Tibial nerve (tissue), 4 donors: ENCODE measurements at regions not wholly inside any gene's neighbourhood (a gene's known extent, or its start where the extent isn't known, plus 50 kb on each side); places are given as distances from the start of the nearest gene placed in this dataset.
A peak's percentile ranks its signal among the peaks of the same experiment; 100 is the strongest.

Experiments
- DNase-seq, 2 donors: peaks; one replicate each; pipeline ENCODE4 v3.0.0-alpha.2; 2019; ENCODE audit warnings: low spot score in 2 of 2
- H3K27ac ChIP-seq, 4 donors: fragments of 200-600 bp; sonication (generic) in 3 of 4; one replicate each; pipeline ENCODE4 v1.5.1; 2017 to 2019; ENCODE audit warnings: mild to moderate bottlenecking in 1 of 4
- H3K27me3 ChIP-seq, 2 donors: fragments of 200-600 bp; sonication (generic) in 1 of 2; one replicate each; pipeline versions ENCODE4 v1.5.1 to v1.6.0; 2017 to 2019
- H3K36me3 ChIP-seq, 3 donors: fragments of 200-600 bp; sonication (generic); one replicate each; pipeline ENCODE4 v1.5.1; 2018 to 2019
- H3K4me1 ChIP-seq, 4 donors: fragments of 200-600 bp; sonication (generic) in 3 of 4; one replicate each; pipeline ENCODE4 v1.5.1; 2017 to 2019
- H3K4me3 ChIP-seq, 4 donors: fragments of 200-600 bp; sonication (generic) in 3 of 4; one replicate each; pipeline ENCODE4 v1.5.1; 2017 to 2019; ENCODE audit warnings: mild to moderate bottlenecking in 1 of 4, moderate library complexity in 1 of 4
- H3K9me3 ChIP-seq, 4 donors: fragments of 200-600 bp; sonication (generic) in 3 of 4; one replicate each; pipeline ENCODE4 v1.5.1; 2017 to 2019
- EP300 ChIP-seq, 2 donors: sonication (generic); formaldehyde crosslinking; IDR thresholded peaks; one replicate each; pipeline ENCODE4 v1.6.1; 2017; ENCODE audit warnings: antibody characterized with exemption in 2 of 2, mild to moderate bottlenecking in 1 of 2
- POLR2A ChIP-seq, 2 donors: fragments of 450-650 bp; IDR thresholded peaks; one replicate each; pipeline ENCODE4 v1.6.1; 2017; ENCODE audit warnings: antibody characterized with exemption in 2 of 2, mild to moderate bottlenecking in 2 of 2, moderate library complexity in 2 of 2
- WGBS, 2 donors: methylation state at CpG; one replicate each; pipeline ENCODE4 v1.1.5; 2018; 5-methylcytosine and 5-hydroxymethylcytosine counted together
- TF ChIP-seq, protein P1 (sequence below), 5 experiments: fragments of 200-600 bp in 3 of 5; fragments of 450-650 bp in 2 of 5; sonication (generic) in 3 of 5; IDR thresholded peaks; one replicate each; pipeline ENCODE4 v1.5.1; 2016 to 2019; ENCODE audit warnings: antibody characterized with exemption in 5 of 5, mild to moderate bottlenecking in 3 of 5, moderate library complexity in 2 of 5

DNA sequence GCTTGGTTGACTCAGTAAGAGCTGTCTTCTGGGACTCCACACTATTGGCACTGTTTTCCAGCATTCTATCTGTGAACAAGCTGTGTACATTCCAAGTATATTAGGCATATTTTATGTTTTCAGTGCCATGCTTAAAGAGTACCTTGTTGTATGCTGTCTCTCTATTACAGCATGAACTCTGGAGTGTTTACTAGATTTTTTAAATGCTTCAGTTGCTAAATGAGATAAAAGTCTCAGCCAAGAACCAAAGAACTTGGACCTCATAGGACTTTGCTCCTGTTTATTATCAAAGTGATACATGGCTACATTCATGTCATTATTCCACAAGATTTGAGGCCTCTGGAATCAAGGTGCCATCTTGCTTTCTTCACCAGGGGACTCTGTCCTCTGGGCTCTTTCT, 167.2 kb downstream of the C9orf152 start:
- H3K36me3 ChIP-seq: no peaks in the 10 kb centered on the region
- no peaks in the 10 kb centered on the region for H3K27me3 ChIP-seq
- peak overlapping the region in 3 of 4 donors; percentile 10 to 73 (median 63) for H3K27ac ChIP-seq
- peaks cover 0 to 21% (median 0%) of the 10 kb centered on the region in 4 donors for H3K4me1 ChIP-seq
- H3K9me3 ChIP-seq: no peaks in the 10 kb centered on the region
- no peak for DNase-seq
- TF ChIP-seq POLR2A (IDR thresholded peaks at IDR 0.05) (no peak), EP300 (IDR thresholded peaks at IDR 0.05) (no peak)
- TF ChIP-seq, protein P1, sequence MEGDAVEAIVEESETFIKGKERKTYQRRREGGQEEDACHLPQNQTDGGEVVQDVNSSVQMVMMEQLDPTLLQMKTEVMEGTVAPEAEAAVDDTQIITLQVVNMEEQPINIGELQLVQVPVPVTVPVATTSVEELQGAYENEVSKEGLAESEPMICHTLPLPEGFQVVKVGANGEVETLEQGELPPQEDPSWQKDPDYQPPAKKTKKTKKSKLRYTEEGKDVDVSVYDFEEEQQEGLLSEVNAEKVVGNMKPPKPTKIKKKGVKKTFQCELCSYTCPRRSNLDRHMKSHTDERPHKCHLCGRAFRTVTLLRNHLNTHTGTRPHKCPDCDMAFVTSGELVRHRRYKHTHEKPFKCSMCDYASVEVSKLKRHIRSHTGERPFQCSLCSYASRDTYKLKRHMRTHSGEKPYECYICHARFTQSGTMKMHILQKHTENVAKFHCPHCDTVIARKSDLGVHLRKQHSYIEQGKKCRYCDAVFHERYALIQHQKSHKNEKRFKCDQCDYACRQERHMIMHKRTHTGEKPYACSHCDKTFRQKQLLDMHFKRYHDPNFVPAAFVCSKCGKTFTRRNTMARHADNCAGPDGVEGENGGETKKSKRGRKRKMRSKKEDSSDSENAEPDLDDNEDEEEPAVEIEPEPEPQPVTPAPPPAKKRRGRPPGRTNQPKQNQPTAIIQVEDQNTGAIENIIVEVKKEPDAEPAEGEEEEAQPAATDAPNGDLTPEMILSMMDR (IDR thresholded peaks at IDR 0.05): no peak
- H3K4me3 ChIP-seq: no peak overlapping the region

- Histone ChIP-seq H3K4me1 (peaks cover 0 to 21% (median 0%) of the 10 kb centered on the region in 4 donors), H3K9me3 (no peaks in the 10 kb centered on the region), H3K27me3 (no peaks in the 10 kb centered on the region), H3K27ac (peak overlapping the region in 3 of 4 donors; percentile 3 to 73 (median 63)), H3K4me3 (no peak overlapping the region), H3K36me3 (no peaks in the 10 kb centered on the region)
- DNase-seq: no peak
- no peak for TF ChIP-seq EP300 (IDR thresholded peaks at IDR 0.05)
- no peak for TF ChIP-seq POLR2A (IDR thresholded peaks at IDR 0.05)
- TF ChIP-seq, protein P1 (IDR thresholded peaks at IDR 0.05): no peak
- 73 to 77% methylated on average over 5 of the region's 5 CpGs for WGBS, 2 donors
Measured at GRCh38 chr9:110041452-110041851, 166.5 kb downstream of the C9orf152 start.

DNA sequence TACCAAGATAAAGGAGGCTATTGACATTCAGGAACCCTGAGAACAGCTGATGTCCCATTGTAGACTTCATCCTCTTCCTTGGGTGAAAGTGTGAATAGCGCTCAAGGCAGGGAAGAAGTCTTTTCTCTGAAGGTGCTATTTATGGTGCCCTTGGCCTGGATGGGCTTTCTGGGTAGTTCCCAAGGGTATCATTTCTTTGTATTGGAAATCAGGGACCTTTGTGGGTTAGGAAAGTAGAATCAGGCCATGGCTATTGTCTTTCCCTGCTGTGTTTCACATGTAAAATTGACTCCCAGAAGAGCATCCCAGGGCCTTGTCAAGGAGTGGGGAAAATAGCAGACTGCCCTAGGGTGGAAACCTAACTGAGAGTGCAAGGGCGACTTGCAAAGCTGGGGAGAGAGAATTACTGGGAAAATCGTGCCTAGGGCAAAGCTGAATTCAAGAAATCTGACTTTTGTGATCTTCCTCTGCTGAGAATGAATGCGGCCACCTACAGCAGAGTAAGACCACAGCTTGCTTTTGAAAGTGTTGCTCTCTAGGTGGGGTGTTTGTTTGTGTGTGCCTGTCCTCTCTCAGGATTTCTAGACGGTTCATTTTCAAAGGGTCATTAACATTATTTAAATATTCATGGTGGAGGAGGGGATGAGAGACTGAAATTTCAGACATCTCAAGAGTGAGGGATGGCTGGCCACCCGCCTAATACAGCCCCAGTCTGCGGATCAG, 160.6 kb downstream of the C9orf152 start:
- no peak for DNase-seq
- Histone ChIP-seq H3K4me1 (peaks cover 0 to 34% (median 10%) of the 10 kb centered on the region in 4 donors), H3K4me3 (peak overlapping the region in 3 of 4 donors; percentile 65 to 85 (median 68)), H3K36me3 (no peaks in the 10 kb centered on the region), H3K27me3 (no peaks in the 10 kb centered on the region), H3K9me3 (no peaks in the 10 kb centered on the region), H3K27ac (peak overlapping the region in 2 of 4 donors; percentile 5 to 89)
- 54 to 67% methylated on average over 5 to 7 of the region's 7 CpGs for WGBS, 2 donors
- TF ChIP-seq POLR2A (IDR thresholded peaks at IDR 0.05): no peak
- no peak for TF ChIP-seq EP300 (IDR thresholded peaks at IDR 0.05)
- TF ChIP-seq, protein P1 (IDR thresholded peaks at IDR 0.05): no peak

GRCh38 chr9:110047955-110048402, 160.0 kb downstream of the C9orf152 start:
- Histone ChIP-seq H3K27ac (peak overlapping the region in 3 of 4 donors; percentile 5 to 89 (median 11)), H3K27me3 (no peaks in the 10 kb centered on the region), H3K9me3 (no peaks in the 10 kb centered on the region), H3K4me3 (peak overlapping the region; percentile 65 to 85 (median 67)), H3K36me3 (no peaks in the 10 kb centered on the region), H3K4me1 (peaks cover 0 to 34% (median 10%) of the 10 kb centered on the region in 4 donors)
- WGBS, 2 donors: 10 to 16% methylated on average over 25 to 27 of the region's 27 CpGs
- no peak for DNase-seq
- TF ChIP-seq EP300 (IDR thresholded peaks at IDR 0.05) (no peak), POLR2A (IDR thresholded peaks at IDR 0.05) (no peak)
- TF ChIP-seq, protein P1 (IDR thresholded peaks at IDR 0.05): no peak

- Histone ChIP-seq H3K27ac (peak overlapping the region; percentile 1 to 89 (median 76)), H3K4me1 (peaks cover 0 to 34% (median 10%) of the 10 kb centered on the region in 4 donors), H3K4me3 (peak overlapping the region; percentile 65 to 85 (median 67)), H3K27me3 (no peaks in the 10 kb centered on the region), H3K36me3 (no peaks in the 10 kb centered on the region), H3K9me3 (no peaks in the 10 kb centered on the region)
- TF ChIP-seq POLR2A (IDR thresholded peaks at IDR 0.05) (peak; percentile 77 to 90), EP300 (IDR thresholded peaks at IDR 0.05) (peak in 1 of 2 donors; percentile 85)
- TF ChIP-seq, protein P1 (IDR thresholded peaks at IDR 0.05): peak in 1 of 5 experiments; percentile 15
- DNase-seq: peak; percentile 54 to 60
- WGBS, 2 donors: 1% methylated on average over 24 to 27 of the region's 42 CpGs
Measured at GRCh38 chr9:110048403-110048975, 159.5 kb downstream of the C9orf152 start.
